ACHN (cell line): ENCODE measurements at regions not wholly inside any gene's neighbourhood (a gene's known extent, or its start where the extent isn't known, plus 50 kb on each side); places are given as distances from the start of the nearest gene placed in this dataset.

Experiments used
- DNase-seq: peaks from one replicate; pipeline ENCODE4 v3.0.0-alpha.2; 2015
- in situ Hi-C: cut with HindIII; loops from 2 replicates; pipeline ENCODE4 v1.10.0; 2017; ENCODE audit warnings: low sequenced_read_pairs, low pct_ligation_motif_present, low pct_unique_long_range_greater_than_20kb

DNA sequence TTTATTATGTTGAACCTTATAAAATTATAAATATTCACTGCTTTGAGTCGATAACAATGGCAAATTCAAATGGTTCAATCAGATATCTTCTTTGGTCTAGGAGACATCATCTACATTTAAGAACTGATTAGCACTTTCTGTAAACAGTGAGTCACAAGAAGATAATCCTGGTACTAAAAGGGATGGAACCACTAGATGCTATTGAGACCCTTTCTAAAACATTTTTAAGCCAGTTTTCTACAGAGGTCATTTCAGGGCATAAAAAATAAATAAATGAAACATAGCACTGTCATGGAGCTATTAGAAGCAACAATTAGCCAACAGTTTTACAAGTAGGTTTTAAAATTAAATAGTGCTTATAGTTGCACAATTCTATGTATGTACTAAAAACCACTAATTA, 212.2 kb downstream of the DUSP6 start:
- in situ Hi-C loops: no loop called here

DNA sequence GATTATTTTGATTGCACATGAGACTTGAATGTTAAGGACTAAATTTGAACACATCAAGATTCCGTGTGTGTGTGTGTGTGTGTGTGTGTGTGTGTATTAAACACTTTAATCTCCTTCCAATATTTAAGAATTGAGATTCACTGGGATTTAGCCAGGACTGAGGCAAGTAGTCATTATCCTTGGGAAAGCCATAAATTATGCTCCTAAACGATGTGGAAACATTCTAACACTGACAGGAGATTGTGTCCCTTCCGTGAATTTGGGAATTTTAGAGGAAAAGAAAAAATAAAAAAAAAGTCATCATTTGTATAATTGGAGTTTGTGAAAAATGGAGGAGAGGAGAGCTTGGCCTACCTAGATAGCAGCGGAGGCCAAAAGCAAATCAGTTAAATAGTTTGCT, 212.9 kb downstream of the DUSP6 start:
- in situ Hi-C loops: no loop called here
- DNase-seq: no peak

More for the DNA sequence above, 212.2 kb downstream of the DUSP6 start:
- DNase-seq: no peak

- in situ Hi-C loops: no loop called here
- DNase-seq: no peak
These were observed 214.1 kb downstream of the DUSP6 start for GRCh38 chr12:89138048-89138852.

DNA sequence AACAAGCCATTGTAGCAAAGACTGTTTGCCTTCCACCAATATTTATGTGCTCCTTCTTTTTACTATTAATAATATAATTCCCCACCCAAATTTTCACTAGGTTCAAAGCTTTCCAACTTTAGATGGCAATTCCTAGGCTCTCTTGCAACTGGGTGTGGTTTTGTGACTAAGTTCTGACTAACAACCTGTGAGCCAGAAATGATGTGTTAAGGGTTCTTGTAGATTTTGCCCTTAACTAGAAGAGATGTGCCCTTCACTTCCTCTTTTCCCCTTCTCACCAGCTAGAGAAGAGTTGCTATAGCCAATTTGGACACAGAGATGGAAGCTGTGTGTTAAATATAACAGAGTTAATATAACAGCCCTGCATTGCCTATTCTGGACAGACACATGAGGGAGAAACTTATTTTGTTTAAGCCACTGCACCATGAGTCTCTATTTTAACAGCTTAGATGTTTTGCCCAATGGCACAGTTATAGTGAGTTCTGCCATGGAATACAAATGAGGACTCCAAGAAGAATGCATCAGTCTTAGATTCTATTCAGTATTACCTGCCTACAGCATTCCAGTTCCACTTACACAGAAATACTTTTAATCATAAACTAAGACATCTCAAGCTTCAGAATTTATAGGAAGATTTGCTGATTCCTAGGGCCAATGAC, 216.2 kb downstream of the DUSP6 start:
- no peak for DNase-seq
- in situ Hi-C loops: no loop called here

GRCh38 chr12:89134213-89134770, 218.0 kb downstream of the DUSP6 start:
- no peak for DNase-seq

GRCh38 chr12:89129167-89129870, 223.0 kb downstream of the DUSP6 start:
- DNase-seq: no peak
- in situ Hi-C loops: no loop called here

More at GRCh38 chr12:89134213-89134770, 218.0 kb downstream of the DUSP6 start:
- in situ Hi-C loops: no loop called here

- in situ Hi-C loops: no loop called here
- no peak for DNase-seq
These were observed 225.6 kb downstream of the DUSP6 start for GRCh38 chr12:89126712-89127111.

- no peak for DNase-seq
- in situ Hi-C loops: no loop called here
These were observed 229.4 kb downstream of the DUSP6 start for GRCh38 chr12:89122852-89123251.

DNA sequence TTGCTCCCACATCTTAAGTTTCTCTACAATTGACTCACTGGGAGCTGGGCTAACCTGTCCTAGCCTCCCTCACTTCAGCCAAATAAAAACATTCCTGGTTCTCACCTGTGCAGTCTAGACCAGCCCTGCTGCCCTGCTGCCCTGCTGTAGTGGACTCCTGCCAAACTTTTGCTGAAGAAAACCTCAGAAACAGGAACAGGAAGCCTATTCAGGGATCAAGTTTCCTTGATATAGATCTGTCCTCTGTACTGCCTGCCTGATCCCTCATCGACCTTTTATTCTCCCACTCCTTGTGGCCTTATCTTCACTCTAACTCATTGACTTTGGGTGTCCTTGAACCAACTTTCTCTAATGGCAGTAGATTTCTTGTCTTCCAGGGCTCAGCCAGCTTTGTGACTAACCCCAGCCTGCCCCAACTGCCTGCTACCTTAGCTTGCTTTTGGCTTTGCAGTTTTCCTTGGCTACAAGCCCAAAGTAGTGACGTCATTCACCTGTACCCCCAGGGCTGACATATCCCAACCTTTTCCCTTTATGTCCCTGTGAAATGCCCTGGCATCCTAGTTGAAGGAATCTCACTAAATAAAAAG, 234.8 kb downstream of the DUSP6 start:
- DNase-seq: no peak
- in situ Hi-C loops: no loop called here

DNA sequence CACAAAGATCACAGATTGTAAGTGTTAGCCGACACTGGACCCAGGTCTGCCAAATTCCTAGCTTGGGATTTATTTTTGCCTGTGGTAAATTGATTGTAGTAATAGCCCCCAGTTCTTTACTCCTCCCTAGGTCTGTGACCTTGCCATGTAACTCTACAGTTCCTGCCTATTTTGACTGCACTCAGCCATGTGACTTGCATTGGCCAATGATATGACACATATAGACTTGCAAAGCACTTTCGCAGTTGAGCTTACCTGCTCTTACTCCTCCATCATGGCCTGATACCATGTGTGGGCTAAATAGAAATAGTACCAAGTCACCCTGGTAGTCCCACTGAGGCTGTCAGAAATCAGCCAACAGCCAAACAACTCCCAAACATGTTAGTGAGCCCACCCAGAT, 240.3 kb downstream of the DUSP6 start:
- in situ Hi-C loops: no loop called here
- no peak for DNase-seq

GRCh38 chr12:89108265-89108664, 244.0 kb downstream of the DUSP6 start:
- no peak for DNase-seq
- in situ Hi-C loops: no loop called here

DNA sequence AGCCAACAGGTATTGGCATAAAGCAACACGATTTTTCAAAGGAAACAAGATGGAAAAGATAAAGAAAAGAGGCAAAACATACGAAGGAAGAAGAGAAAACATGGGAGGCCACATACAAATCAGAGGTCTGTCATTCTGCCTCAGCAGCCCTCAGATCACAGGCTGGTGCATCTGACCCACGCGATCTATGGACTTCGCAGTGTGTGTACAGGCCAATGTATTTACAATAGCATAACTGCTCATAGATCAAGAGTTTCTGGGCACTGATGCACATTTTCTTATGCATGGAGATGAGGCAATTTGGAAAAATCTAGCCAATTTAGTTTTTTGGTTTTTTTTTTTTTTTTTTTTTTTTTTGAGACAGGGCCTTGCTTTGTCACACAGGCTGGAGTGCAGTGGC, 245.4 kb downstream of the DUSP6 start:
- in situ Hi-C loops: no loop called here
- no peak for DNase-seq

GRCh38 chr12:89105243-89105642, 247.1 kb downstream of the DUSP6 start:
- in situ Hi-C loops: no loop called here
- DNase-seq: no peak

GRCh38 chr12:89103831-89104230, 248.5 kb downstream of the DUSP6 start:
- in situ Hi-C loops: no loop called here
- DNase-seq: no peak

DNA sequence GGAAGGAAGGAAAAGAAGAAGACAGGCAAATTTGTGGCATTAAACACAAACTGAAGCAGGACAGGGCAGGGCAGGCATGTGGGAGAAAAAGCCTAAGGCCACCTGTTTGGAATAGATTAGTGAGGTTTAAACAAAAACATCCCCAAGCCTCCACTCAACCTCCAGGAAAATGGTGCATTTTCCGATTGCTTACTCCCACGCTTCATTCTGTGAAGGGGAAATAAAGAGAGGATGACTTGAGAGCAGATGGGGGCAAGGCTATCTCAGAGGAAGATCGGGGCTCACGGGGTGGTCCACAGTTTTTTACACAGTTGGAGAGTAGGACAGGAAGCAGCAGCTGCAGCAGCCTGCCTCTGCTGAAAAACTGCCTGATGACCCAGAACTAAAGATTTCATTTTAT, 250.9 kb downstream of the DUSP6 start:
- in situ Hi-C loops: no loop called here
- DNase-seq: no peak

- in situ Hi-C loops: no loop called here
- DNase-seq: no peak
These were observed 253.7 kb downstream of the DUSP6 start for GRCh38 chr12:89098441-89099112.

DNA sequence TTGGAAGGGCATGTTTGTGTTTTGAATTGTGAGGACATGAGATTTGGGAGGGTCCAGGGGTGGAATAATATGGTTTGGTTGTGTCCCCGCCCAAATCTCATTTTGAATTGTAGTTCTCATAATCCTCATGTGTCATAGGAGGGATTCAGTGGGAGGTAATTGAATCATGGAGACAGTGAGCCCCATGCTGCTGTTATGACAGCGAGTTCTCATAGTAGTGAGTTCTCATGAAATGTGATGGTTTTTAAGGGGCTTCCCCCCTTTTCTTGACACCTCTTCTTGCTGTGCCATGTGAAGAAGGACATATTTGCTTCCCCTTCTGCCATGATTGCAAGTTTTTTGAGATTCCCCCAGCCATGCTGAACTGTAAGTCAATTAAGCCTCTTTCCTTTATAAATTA, 260.0 kb downstream of the DUSP6 start:
- in situ Hi-C loops: no loop called here

GRCh38 chr12:89091293-89091841, 260.9 kb downstream of the DUSP6 start:
- no peak for DNase-seq
- in situ Hi-C loops: no loop called here

More for the DNA sequence above, 260.0 kb downstream of the DUSP6 start:
- no peak for DNase-seq
